IPS-18c (cell line): ENCODE measurements at regions not wholly inside any gene's neighbourhood (a gene's known extent, or its start where the extent isn't known, plus 50 kb on each side); places are given as distances from the start of the nearest gene placed in this dataset.
"Not testable (repeated sequence)": the region's sequence is repeated elsewhere in the genome, so short reads cannot be mapped to it uniquely, and the experiment has no call there.

Experiments
- H3K4me3 ChIP-seq: 2 replicates; pipeline ENCODE4 v1.7.0; 2013; ENCODE audit warnings: low read depth, mild to moderate bottlenecking, low read length, moderate library complexity; ENCODE audit not compliant: insufficient read depth
- H3K9me3 ChIP-seq: one replicate; pipeline ENCODE4 v1.6.1; 2013; ENCODE audit warnings: mild to moderate bottlenecking, low read length, moderate library complexity; ENCODE audit not compliant: control insufficient read depth, insufficient read depth

GRCh38 chr4:84189144-84189543 lies 309.9 kb downstream of the NKX6-1 start:
- no peak overlapping the region for H3K4me3 ChIP-seq
- H3K9me3 ChIP-seq = no peaks in the 10 kb centered on the region

- no peak overlapping the region for H3K4me3 ChIP-seq
- no peaks in the 10 kb centered on the region for H3K9me3 ChIP-seq
Measured at GRCh38 chr4:84179409-84179808, 319.7 kb downstream of the NKX6-1 start.

- no peaks in the 10 kb centered on the region for H3K9me3 ChIP-seq
- H3K4me3 ChIP-seq = no peak overlapping the region
Measured at GRCh38 chr4:84177831-84178542, 321.1 kb downstream of the NKX6-1 start.

- H3K9me3 ChIP-seq = no peaks in the 10 kb centered on the region
- no peak overlapping the region for H3K4me3 ChIP-seq
Measured at GRCh38 chr4:84176016-84176415, 323.1 kb downstream of the NKX6-1 start.

- H3K9me3 ChIP-seq = no peaks in the 10 kb centered on the region
- no peak overlapping the region for H3K4me3 ChIP-seq
Measured at GRCh38 chr4:84171871-84172270, 327.2 kb downstream of the NKX6-1 start.

- Histone ChIP-seq H3K4me3 (no peak overlapping the region), H3K9me3 (no peaks in the 10 kb centered on the region)
Measured at GRCh38 chr4:84167564-84167963, 331.5 kb downstream of the NKX6-1 start.

GRCh38 chr4:84167093-84167492 lies 332.0 kb downstream of the NKX6-1 start:
- Histone ChIP-seq H3K9me3 (no peaks in the 10 kb centered on the region), H3K4me3 (no peak overlapping the region)

- Histone ChIP-seq H3K9me3 (no peaks in the 10 kb centered on the region), H3K4me3 (no peak overlapping the region)
Measured at GRCh38 chr4:84166486-84166885, 332.6 kb downstream of the NKX6-1 start.

- Histone ChIP-seq H3K4me3 (no peak overlapping the region), H3K9me3 (no peaks in the 10 kb centered on the region)
Measured at GRCh38 chr4:84164201-84164600, 334.9 kb downstream of the NKX6-1 start.

GRCh38 chr4:84159762-84160161 lies 339.3 kb downstream of the NKX6-1 start:
- H3K9me3 ChIP-seq = no peaks in the 10 kb centered on the region
- H3K4me3 ChIP-seq = no peak overlapping the region

- Histone ChIP-seq H3K4me3 (no peak overlapping the region), H3K9me3 (no peaks in the 10 kb centered on the region)
Measured at GRCh38 chr4:84158670-84159069, 340.4 kb downstream of the NKX6-1 start.

GRCh38 chr4:84151574-84151973 lies 347.5 kb downstream of the NKX6-1 start:
- Histone ChIP-seq H3K4me3 (no peak overlapping the region), H3K9me3 (no peaks in the 10 kb centered on the region)

- Histone ChIP-seq H3K9me3 (no peaks in the 10 kb centered on the region), H3K4me3 (no peak overlapping the region)
Measured at GRCh38 chr4:84150177-84150576, 348.9 kb downstream of the NKX6-1 start.

DNA sequence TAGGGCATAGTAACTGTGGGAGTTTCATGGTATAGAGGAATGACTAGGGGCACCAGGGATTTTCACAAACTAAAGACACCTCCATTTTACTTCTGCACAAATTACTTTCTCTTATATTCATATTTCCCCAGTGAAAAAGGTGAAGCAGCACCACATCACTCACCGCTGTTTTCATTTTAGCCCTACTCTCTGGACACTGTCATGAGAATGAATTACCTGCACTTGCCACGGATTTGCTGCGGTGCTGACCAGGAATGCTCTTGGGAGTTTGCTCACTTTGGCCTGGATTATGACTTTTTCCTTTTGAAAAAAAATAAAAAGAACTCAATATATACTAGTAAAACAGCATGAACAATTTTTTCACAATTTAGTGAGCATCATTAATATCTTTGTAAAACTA lies 351.3 kb downstream of the NKX6-1 start:
- Histone ChIP-seq H3K4me3 (no peak overlapping the region), H3K9me3 (no peaks in the 10 kb centered on the region)

DNA sequence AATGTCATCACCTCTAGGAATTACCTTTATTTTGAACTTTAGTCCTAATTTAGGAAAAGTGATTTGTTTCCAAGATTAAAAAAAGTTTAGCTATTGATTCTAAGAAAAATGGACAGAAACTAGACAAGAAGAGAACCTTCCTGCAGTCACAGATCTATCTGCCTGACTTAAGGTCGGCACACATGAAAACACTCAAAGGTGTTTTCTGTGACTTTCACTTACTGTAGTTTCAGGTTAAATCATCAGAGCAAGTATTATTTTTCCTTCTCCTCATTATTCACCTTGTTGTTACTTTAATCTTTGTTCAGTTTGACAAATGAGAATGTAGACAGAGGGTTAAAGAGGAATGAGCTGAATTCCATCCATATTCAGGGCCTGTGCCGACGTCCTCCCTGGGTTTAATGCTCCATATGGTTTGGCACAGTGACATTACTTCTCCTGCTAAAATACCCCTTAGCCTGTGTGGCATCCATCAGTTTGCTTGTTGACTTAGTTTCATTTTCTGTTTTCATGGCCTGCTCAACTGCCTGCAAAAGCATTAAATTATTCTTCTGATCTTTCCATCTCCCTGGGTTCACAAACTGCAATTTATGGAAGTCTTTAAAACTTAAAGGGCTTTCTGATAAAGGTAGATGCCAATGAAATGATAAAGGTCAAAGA lies 352.7 kb downstream of the NKX6-1 start:
- Histone ChIP-seq H3K9me3 (no peaks in the 10 kb centered on the region), H3K4me3 (no peak overlapping the region)

DNA sequence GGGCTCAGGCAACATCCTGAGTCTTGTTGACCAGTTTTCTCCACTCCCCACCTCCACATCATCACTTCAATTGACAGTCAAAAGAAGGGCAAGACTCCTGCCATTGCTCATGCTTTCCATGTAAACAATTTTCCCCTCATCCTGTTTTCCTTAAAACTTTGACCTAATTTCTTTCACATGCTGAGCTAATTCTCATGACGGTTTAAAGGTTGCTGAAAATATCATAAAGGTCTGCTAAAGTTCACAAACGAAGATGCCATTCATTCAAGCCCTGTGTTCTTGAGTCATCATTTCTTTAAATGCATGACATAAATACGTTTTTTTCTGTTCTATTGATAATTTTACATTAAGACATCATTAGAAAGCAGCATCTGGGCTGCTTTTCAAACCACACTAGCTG lies 353.9 kb downstream of the NKX6-1 start:
- Histone ChIP-seq H3K9me3 (no peaks in the 10 kb centered on the region), H3K4me3 (no peak overlapping the region)

GRCh38 chr4:84126911-84127310 lies 372.2 kb downstream of the NKX6-1 start:
- not testable (repeated sequence) for H3K9me3 ChIP-seq
- H3K4me3 ChIP-seq = peak overlapping the region; percentile 34; the same call in 1 of the 2 replicates

DNA sequence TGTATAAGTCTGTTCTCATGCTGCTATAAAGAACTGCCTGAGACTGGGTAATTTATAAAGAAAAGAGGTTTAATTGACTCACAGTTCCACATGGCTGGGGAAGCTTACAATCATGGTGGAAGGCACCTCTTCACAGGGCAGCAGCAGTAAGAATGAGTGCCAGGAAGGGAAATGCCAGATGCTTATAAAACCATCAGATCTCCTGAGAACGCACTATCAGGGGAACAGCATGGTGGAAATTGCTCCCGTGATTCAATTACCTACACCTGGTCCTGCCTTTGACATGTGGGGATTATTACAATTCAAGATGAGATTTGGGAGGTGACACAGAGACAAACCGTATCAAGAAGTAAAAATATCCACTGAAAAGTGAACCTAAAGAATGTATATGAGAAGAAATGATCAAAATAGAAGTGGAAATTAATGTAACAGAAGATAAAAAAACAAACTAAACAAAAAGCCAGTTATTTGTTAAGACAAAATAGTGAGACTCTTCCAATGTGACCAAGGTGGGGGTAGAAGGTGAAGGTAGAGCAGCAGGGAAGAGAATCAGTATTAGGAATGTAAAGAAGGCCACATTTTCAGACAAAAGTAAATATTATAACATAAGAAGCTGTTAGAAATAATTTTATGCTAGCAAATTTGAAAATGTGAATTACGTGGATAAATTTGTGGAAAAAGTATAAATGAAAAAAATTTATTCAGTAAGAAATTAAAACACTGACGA lies 372.9 kb downstream of the NKX6-1 start:
- Histone ChIP-seq H3K9me3 (no peaks in the 10 kb centered on the region), H3K4me3 (peak overlapping the region; percentile 34; the same call in 1 of the 2 replicates)
